ENCODE measurements at regions not wholly inside any gene's neighbourhood (a gene's known extent, or its start where the extent isn't known, plus 50 kb on each side); places are given as distances from the start of the nearest gene placed in this dataset.

- H3K79me2 ChIP-seq, result no peaks in the 10 kb centered on the region
- no peak for TF ChIP-seq CTCF (IDR thresholded peaks at IDR 0.05)
Observed at GRCh38 chr2:128502638-128503246, 184.1 kb upstream of the HS6ST1 start.

GRCh38 chr2:128503399-128504245 is 185.0 kb upstream of the HS6ST1 start:
- Histone ChIP-seq H3K27ac (no peak overlapping the region), H3K9ac (no peak overlapping the region), H3K36me3 (ENCODE audit: control insufficient read depth, insufficient read depth, low read length) (no peaks in the 10 kb centered on the region), H3K4me1 (no peaks in the 10 kb centered on the region), H3K79me2 (no peaks in the 10 kb centered on the region), H3K27me3 (ENCODE audit: control insufficient read depth, insufficient read depth, low read length) (no peaks in the 10 kb centered on the region), H3K9me3 (ENCODE audit: control insufficient read depth, low read length) (no peaks in the 10 kb centered on the region), H3K4me3 (ENCODE audit: low read depth, low read length) (no peak overlapping the region), H3K4me2 (ENCODE audit: low read length) (no peak overlapping the region), H2AFZ (no peak overlapping the region)
- TF ChIP-seq CTCF (IDR thresholded peaks at IDR 0.05), result no peak

More at GRCh38 chr2:128502638-128503246, 184.1 kb upstream of the HS6ST1 start:
- Histone ChIP-seq H3K27me3 (ENCODE audit: control insufficient read depth, insufficient read depth, low read length) (no peaks in the 10 kb centered on the region), H3K9me3 (ENCODE audit: control insufficient read depth, low read length) (no peaks in the 10 kb centered on the region), H3K9ac (no peak overlapping the region), H3K4me3 (ENCODE audit: low read depth, low read length) (no peak overlapping the region), H3K4me2 (ENCODE audit: low read length) (no peak overlapping the region), H3K36me3 (ENCODE audit: control insufficient read depth, insufficient read depth, low read length) (no peaks in the 10 kb centered on the region), H3K27ac (no peak overlapping the region), H2AFZ (no peak overlapping the region), H3K4me1 (no peaks in the 10 kb centered on the region)

GRCh38 chr2:128504246-128505149 is 185.8 kb upstream of the HS6ST1 start:
- Histone ChIP-seq H3K27ac (no peak overlapping the region), H3K9me3 (ENCODE audit: control insufficient read depth, low read length) (no peaks in the 10 kb centered on the region), H3K79me2 (no peaks in the 10 kb centered on the region), H3K27me3 (ENCODE audit: control insufficient read depth, insufficient read depth, low read length) (no peaks in the 10 kb centered on the region), H3K4me2 (ENCODE audit: low read length) (no peak overlapping the region), H3K4me3 (ENCODE audit: low read depth, low read length) (no peak overlapping the region), H2AFZ (no peak overlapping the region), H3K4me1 (no peaks in the 10 kb centered on the region), H3K9ac (no peak overlapping the region), H3K36me3 (ENCODE audit: control insufficient read depth, insufficient read depth, low read length) (no peaks in the 10 kb centered on the region)
- no peak for TF ChIP-seq CTCF (IDR thresholded peaks at IDR 0.05)

GRCh38 chr2:128505150-128505490 is 186.5 kb upstream of the HS6ST1 start:
- Histone ChIP-seq H3K36me3 (ENCODE audit: control insufficient read depth, insufficient read depth, low read length) (no peaks in the 10 kb centered on the region), H3K79me2 (no peaks in the 10 kb centered on the region), H3K27me3 (ENCODE audit: control insufficient read depth, insufficient read depth, low read length) (no peaks in the 10 kb centered on the region), H3K4me3 (ENCODE audit: low read depth, low read length) (no peak overlapping the region), H3K9ac (no peak overlapping the region), H2AFZ (no peak overlapping the region), H3K4me1 (no peaks in the 10 kb centered on the region), H3K27ac (no peak overlapping the region), H3K4me2 (ENCODE audit: low read length) (no peak overlapping the region), H3K9me3 (ENCODE audit: control insufficient read depth, low read length) (no peaks in the 10 kb centered on the region)
- TF ChIP-seq CTCF (IDR thresholded peaks at IDR 0.05), result no peak

Measured in parathyroid adenoma (tissue), 2 donors.